Testis (tissue), 2 donors: ENCODE measurements at regions not wholly inside any gene's neighbourhood (a gene's known extent, or its start where the extent isn't known, plus 50 kb on each side); places are given as distances from the start of the nearest gene placed in this dataset.

ENCODE experiments used
- CTCF ChIP-seq, 3 experiments: fragments of 450-650 bp in 2 of 3; fragments of 200-600 bp in 1 of 3; sonication (generic) in 1 of 3; IDR thresholded peaks; one replicate each; pipeline ENCODE4 v1.5.1; 2016 to 2019; ENCODE audit warnings: antibody characterized with exemption in 3 of 3, mild to moderate bottlenecking in 2 of 3, moderate library complexity in 1 of 3
- POLR2A ChIP-seq: fragments of 450-650 bp; IDR thresholded peaks from one replicate; pipeline ENCODE4 v1.6.1; 2017; ENCODE audit warnings: antibody characterized with exemption, mild to moderate bottlenecking, moderate library complexity

- TF ChIP-seq CTCF (IDR thresholded peaks at IDR 0.05) (no peak), POLR2A (no peak)
Observed at GRCh38 chr16:10252155-10252554, 69.9 kb upstream of the GRIN2A start.
